SK-N-SH (cell line): ENCODE measurements at regions not wholly inside any gene's neighbourhood (a gene's known extent, or its start where the extent isn't known, plus 50 kb on each side); places are given as distances from the start of the nearest gene placed in this dataset.
"Not testable (repeated sequence)": the region's sequence is repeated elsewhere in the genome, so short reads cannot be mapped to it uniquely, and the experiment has no call there.

ENCODE experiments used
- CTCF ChIA-PET: fragments of 300-600, 350-600 bp; formaldehyde crosslinking; extraction: SDS; loops from one replicate; lab custom pipeline; 2021; lab: Yijun Ruan, JAX
- POLR2A ChIA-PET: fragments of 350-600 bp; sonication (Branson Sonifier 250); formaldehyde crosslinking; extraction: SDS; loops from one replicate; lab custom pipeline; 2020; ENCODE audit warnings: antibody characterized with exemption, inconsistent platforms; lab: Yijun Ruan, JAX
- DNase-seq: peaks from one replicate; pipeline ENCODE4 v3.0.0; 2012
- H2AFZ ChIP-seq: fragments of 200-600 bp; sonication (generic); 2 replicates; pipeline ENCODE4 v1.8.1; 2016; ENCODE audit warnings: antibody characterized with exemption, mild to moderate bottlenecking, low read depth
- H3F3A ChIP-seq: fragments of 200-600 bp; sonication (generic); replicated peaks from 2 replicates; pipeline ENCODE3; 2016; ENCODE audit warnings: antibody characterized with exemption, mild to moderate bottlenecking; ENCODE audit not compliant: insufficient read depth
- H3K27ac ChIP-seq, 2 experiments: fragments of 200-500 bp in 1 of 2; fragments of 200-600 bp in 1 of 2; sonication (Bioruptor generic) in 1 of 2; sonication (generic), shearing (Covaris generic) in 1 of 2; 2 replicates each; pipeline versions ENCODE4 v1.5.1 to v1.6.1; 2014 to 2016; ENCODE audit warnings: low read depth in 2 of 2, inconsistent platforms in 1 of 2, low read length in 1 of 2, mild to moderate bottlenecking in 1 of 2, mixed read lengths in 1 of 2
- H3K27me3 ChIP-seq: fragments of 200-600 bp; sonication (generic), shearing (Covaris generic); 2 replicates; pipeline ENCODE4 v1.6.1; 2016; ENCODE audit warnings: mixed run types; ENCODE audit not compliant: insufficient read depth
- H3K36me3 ChIP-seq, 2 experiments: fragments of 200-500 bp in 1 of 2; fragments of 200-600 bp in 1 of 2; sonication (Bioruptor generic) in 1 of 2; sonication (generic) in 1 of 2; replicated peaks in 1 of 2; 2 replicates each; pipeline versions ENCODE3 to v1.5.1; 2014 to 2016; ENCODE audit warnings: low read length in 1 of 2, mild to moderate bottlenecking in 1 of 2; ENCODE audit not compliant: insufficient read depth in 2 of 2, control insufficient read depth in 1 of 2
- H3K4me1 ChIP-seq, 2 experiments: fragments of 200-500 bp in 1 of 2; fragments of 200-600 bp in 1 of 2; sonication (Bioruptor generic) in 1 of 2; sonication (generic), shearing (Covaris generic) in 1 of 2; 2 replicates each; pipeline versions ENCODE4 v1.5.1 to v1.6.1; 2014 to 2016; ENCODE audit warnings: low read depth in 1 of 2, low read length in 1 of 2, mixed run types in 1 of 2; ENCODE audit not compliant: insufficient read depth in 2 of 2, control insufficient read depth in 1 of 2
- H3K4me2 ChIP-seq: fragments of 200-600 bp; sonication (generic), shearing (Covaris generic); 2 replicates; pipeline ENCODE4 v1.6.1; 2017; ENCODE audit warnings: mixed run types
- H3K4me3 ChIP-seq, 2 experiments: fragments of 200-500 bp in 1 of 2; fragments of 200-600 bp in 1 of 2; sonication (Bioruptor generic) in 1 of 2; sonication (generic), shearing (Covaris generic) in 1 of 2; 2 replicates each; pipeline versions ENCODE4 v1.5.1 to v1.8.1; 2014 to 2016; ENCODE audit warnings: low read depth in 2 of 2, inconsistent platforms in 1 of 2, low read length in 1 of 2, mild to moderate bottlenecking in 1 of 2, mixed read lengths in 1 of 2, moderate library complexity in 1 of 2
- H3K79me2 ChIP-seq: fragments of 200-600 bp; sonication (generic); 2 replicates; pipeline ENCODE4 v1.8.1; 2017; ENCODE audit warnings: mild to moderate bottlenecking; ENCODE audit not compliant: insufficient read depth
- H3K9ac ChIP-seq: fragments of 200-600 bp; sonication (generic); 2 replicates; pipeline ENCODE4 v1.6.1; 2017; ENCODE audit warnings: mixed run types
- H3K9me2 ChIP-seq: fragments of 200-600 bp; sonication (generic); 2 replicates; pipeline ENCODE4 v1.6.1; 2017; ENCODE audit warnings: mixed run types
- H3K9me3 ChIP-seq: fragments of 200-600 bp; sonication (generic); 2 replicates; pipeline ENCODE4 v1.6.1; 2017; ENCODE audit warnings: mixed run types, mild to moderate bottlenecking, moderate library complexity
- H4K20me1 ChIP-seq: fragments of 200-600 bp; sonication (generic); 2 replicates; pipeline ENCODE4 v1.6.1; 2017; ENCODE audit warnings: mild to moderate bottlenecking, mixed run types; ENCODE audit not compliant: insufficient read depth
- CHD2 ChIP-seq: fragments of 150-350 bp; IDR thresholded peaks from 2 replicates; pipeline ENCODE4 v1.6.1; 2018; ENCODE audit warnings: low read length; ENCODE audit not compliant: partially characterized antibody
- CTCF ChIP-seq: fragments of 200-600 bp; sonication (generic); IDR thresholded peaks from 2 replicates; pipeline ENCODE4 v1.6.1; 2017; ENCODE audit warnings: antibody characterized with exemption, mild to moderate bottlenecking, moderate library complexity
- ELF1 ChIP-seq: IDR thresholded peaks from 2 replicates; pipeline ENCODE4 v1.4.0; 2012
- EZH2phosphoT487 ChIP-seq: fragments of 200-600 bp; sonication (generic); IDR thresholded peaks from 2 replicates; pipeline ENCODE4 v1.6.1; 2017; ENCODE audit warnings: low read depth, mixed run types, mild to moderate bottlenecking, antibody characterized with exemption, moderate library complexity, borderline replicate concordance
- FOXM1 ChIP-seq: IDR thresholded peaks from 2 replicates; pipeline ENCODE4 v1.4.0; 2012; ENCODE audit warnings: low read depth, mild to moderate bottlenecking
- IRF3 ChIP-seq: fragments of 150-350 bp; IDR thresholded peaks from 2 replicates; pipeline ENCODE4 v1.6.1; 2016; ENCODE audit warnings: mild to moderate bottlenecking, low read depth, low read length
- JUND ChIP-seq: IDR thresholded peaks from 2 replicates; pipeline ENCODE4 v1.4.0; 2012
- MAX ChIP-seq: IDR thresholded peaks from 2 replicates; pipeline ENCODE4 v1.4.0; 2012; ENCODE audit warnings: low read depth
- MEF2A ChIP-seq: IDR thresholded peaks from 2 replicates; pipeline ENCODE4 v1.4.0; 2012; ENCODE audit warnings: low read depth, borderline replicate concordance
- MXI1 ChIP-seq: IDR thresholded peaks from 2 replicates; pipeline ENCODE4 v1.6.1; 2012; ENCODE audit warnings: mild to moderate bottlenecking, low read depth, low read length, improper control_type of control experiment
- NRF1 ChIP-seq: IDR thresholded peaks from 2 replicates; pipeline ENCODE4 v1.6.1; 2012; ENCODE audit warnings: low read depth, mild to moderate bottlenecking, low read length
- PBX3 ChIP-seq: IDR thresholded peaks from 2 replicates; pipeline ENCODE4; 2012
- POLR2AphosphoS5 ChIP-seq: IDR thresholded peaks from 2 replicates; pipeline ENCODE4 v1.6.1; 2012; ENCODE audit warnings: low read depth, low read length
- SIN3A ChIP-seq: IDR thresholded peaks from 2 replicates; pipeline ENCODE4 v1.6.1; 2012; ENCODE audit warnings: low read depth, mild to moderate bottlenecking, low read length, moderate library complexity, borderline replicate concordance
- TAF1 ChIP-seq: IDR thresholded peaks from 2 replicates; pipeline ENCODE4 v1.6.1; 2012; ENCODE audit warnings: low read depth, mild to moderate bottlenecking, low read length, moderate library complexity, borderline replicate concordance
- TCF12 ChIP-seq: IDR thresholded peaks from 2 replicates; pipeline ENCODE4 v1.4.0; 2012
- TEAD4 ChIP-seq: IDR thresholded peaks from 2 replicates; pipeline ENCODE4 v1.4.0; 2012; ENCODE audit warnings: mild to moderate bottlenecking, borderline replicate concordance; ENCODE audit not compliant: insufficient read depth
- USF2 ChIP-seq: fragments of 150-350 bp; IDR thresholded peaks from 2 replicates; pipeline ENCODE4 v1.6.1; 2017; ENCODE audit warnings: antibody characterized with exemption, low read length, low read depth, borderline replicate concordance
- WGBS: methylation state at CpG from one replicate; pipeline ENCODE4 v1.1.6; 2017; ENCODE audit warnings: low lambda C conversion rate; 5-methylcytosine and 5-hydroxymethylcytosine counted together

GRCh38 chr1:121522061-121522759 is 337.4 kb downstream of the SRGAP2C start:
- no peak overlapping the region for H3K9ac ChIP-seq
- H3K36me3 ChIP-seq = no peaks in the 10 kb centered on the region
- H3K79me2 ChIP-seq = no peaks in the 10 kb centered on the region
- no peak for DNase-seq
- POLR2A ChIA-PET = no interaction called here
- no peaks in the 10 kb centered on the region for H3K9me2 ChIP-seq
- no peak overlapping the region for H3K4me2 ChIP-seq
- peaks cover 27% of the 10 kb centered on the region for H3K27me3 ChIP-seq
- no peak overlapping the region for H2AFZ ChIP-seq
- no peaks in the 10 kb centered on the region for H3K9me3 ChIP-seq
- H3K27ac ChIP-seq = no peak overlapping the region
- TF ChIP-seq JUND = no peak
- no peak for TF ChIP-seq MAX
- TF ChIP-seq TEAD4 = no peak
- TF ChIP-seq PBX3 = no peak
- TF ChIP-seq MEF2A = no peak
- no peak for TF ChIP-seq IRF3
- TF ChIP-seq, all 33 proteins: peak for 0
- Histone ChIP-seq H4K20me1 (no peaks in the 10 kb centered on the region), H3K4me1 (no peaks in the 10 kb centered on the region), H3F3A (no peaks in the 10 kb centered on the region), H3K4me3 (no peak overlapping the region)
- CTCF ChIA-PET = no interaction called here
- 4% methylated on average over 5 of the region's 5 CpGs for WGBS

GRCh38 chr1:121523112-121523511 is 338.3 kb downstream of the SRGAP2C start:
- H3F3A ChIP-seq, H3K9ac ChIP-seq, H4K20me1 ChIP-seq, H3K79me2 ChIP-seq, H3K9me3 ChIP-seq, POLR2A ChIA-PET, H3K4me2 ChIP-seq, H3K9me2 ChIP-seq, H3K4me3 ChIP-seq, DNase-seq, H2AFZ ChIP-seq, H3K27ac ChIP-seq, H3K4me1 ChIP-seq, CTCF ChIA-PET, H3K36me3 ChIP-seq: not testable (repeated sequence)
- 20% methylated on average over 4 of the region's 4 CpGs for WGBS
- peaks cover 27% of the 10 kb centered on the region for H3K27me3 ChIP-seq

GRCh38 chr1:121525355-121525754 is 340.6 kb downstream of the SRGAP2C start:
- H3K9me3 ChIP-seq = no peaks in the 10 kb centered on the region
- no peaks in the 10 kb centered on the region for H3K4me1 ChIP-seq
- peaks cover 6% of the 10 kb centered on the region; the same call in 1 of the 2 replicates for H3K27me3 ChIP-seq
- no peak overlapping the region for H3K9ac ChIP-seq
- H3K9me2 ChIP-seq = no peaks in the 10 kb centered on the region
- DNase-seq = no peak
- H4K20me1 ChIP-seq = no peaks in the 10 kb centered on the region
- ChIA-PET POLR2A (no interaction called here), CTCF (no interaction called here)
- no peaks in the 10 kb centered on the region for H3K79me2 ChIP-seq
- WGBS = 13% methylated on average over 4 of the region's 4 CpGs
- no peak overlapping the region for H2AFZ ChIP-seq
- no peaks in the 10 kb centered on the region for H3F3A ChIP-seq
- H3K4me3 ChIP-seq = no peak overlapping the region
- H3K4me2 ChIP-seq = no peak overlapping the region
- no peaks in the 10 kb centered on the region for H3K36me3 ChIP-seq
- H3K27ac ChIP-seq = no peak overlapping the region
- TF ChIP-seq MXI1 = no peak
- no peak for TF ChIP-seq CTCF
- TF ChIP-seq EZH2phosphoT487 = no peak
- TF ChIP-seq MEF2A = no peak
- no peak for TF ChIP-seq FOXM1
- TF ChIP-seq POLR2AphosphoS5 = no peak
- TF ChIP-seq TCF12 = no peak
- no peak for TF ChIP-seq CHD2
- no peak for TF ChIP-seq USF2
- TF ChIP-seq NRF1 = no peak
- TF ChIP-seq TAF1 = no peak
- TF ChIP-seq ELF1 = no peak
- no peak for TF ChIP-seq SIN3A
